Posterior vena cava (tissue), 2 donors: ENCODE measurements at regions not wholly inside any gene's neighbourhood (a gene's known extent, or its start where the extent isn't known, plus 50 kb on each side); places are given as distances from the start of the nearest gene placed in this dataset.

Experiments used
- DNase-seq: peaks from one replicate; pipeline ENCODE4 v3.0.0-alpha.2; 2020; ENCODE audit warnings: low spot score
- intact Hi-C, 2 donors: fragments of 100-400 bp; cut with DNase I; formaldehyde crosslinking; loops; one replicate each; pipeline versions ENCODE4 v1.14.1 to v1.14.2; 2022 to 2023
- donor health status: DM: yes; HTN: yes; CAD: no.
- donor health status: DM: yes; HTN: yes; CAD: no.

DNA sequence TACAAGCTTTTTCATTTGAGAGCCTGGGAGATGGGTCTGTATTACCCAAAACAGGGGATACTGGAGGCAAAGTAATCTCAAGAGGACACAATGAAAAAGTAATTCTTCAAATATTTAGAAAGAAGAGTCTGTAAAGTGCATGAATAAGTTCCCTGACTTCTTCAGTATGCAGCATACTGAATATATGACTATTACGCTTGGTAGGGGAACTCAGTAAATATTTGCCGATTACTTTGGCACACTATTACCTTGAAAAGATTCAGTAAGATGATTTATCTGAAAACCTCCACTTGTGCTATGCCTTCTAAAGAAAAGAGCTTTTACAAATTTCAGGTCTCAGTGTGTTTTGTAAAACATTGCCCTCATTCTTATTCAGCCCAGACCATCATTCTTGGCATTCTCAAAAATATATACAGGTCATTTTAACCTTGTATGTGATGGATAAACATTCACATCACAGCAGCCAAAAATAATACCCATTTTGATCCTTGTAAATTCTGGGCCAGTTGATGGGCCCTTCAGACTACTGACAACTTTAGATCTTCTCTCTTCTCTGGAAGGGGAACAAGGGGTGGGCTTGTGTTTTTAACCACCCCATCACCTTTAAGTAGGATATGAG lies 125.9 kb downstream of the EDN1 start:
- DNase-seq: no peak
- intact Hi-C loops: no loop called here

DNA sequence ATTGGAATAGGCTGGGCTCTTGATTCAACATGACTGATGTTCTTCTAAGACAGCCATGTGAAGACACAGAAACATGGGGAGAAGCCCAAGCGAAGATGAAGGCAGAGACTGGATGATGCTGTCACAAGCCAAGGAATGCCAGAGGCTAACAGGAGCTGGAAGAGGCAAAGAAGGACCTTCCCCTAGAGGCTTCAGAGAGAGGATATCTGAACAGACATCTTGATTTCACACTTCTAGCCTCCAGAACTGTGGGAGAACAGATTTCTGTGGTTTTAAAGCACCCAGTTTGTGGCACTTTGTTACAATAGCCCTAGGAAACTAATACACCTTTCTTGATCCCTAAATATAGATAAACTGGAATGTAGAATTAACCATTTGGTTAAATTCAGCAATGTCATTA lies 127.0 kb downstream of the EDN1 start:
- intact Hi-C loops: no loop called here
- DNase-seq: no peak

DNA sequence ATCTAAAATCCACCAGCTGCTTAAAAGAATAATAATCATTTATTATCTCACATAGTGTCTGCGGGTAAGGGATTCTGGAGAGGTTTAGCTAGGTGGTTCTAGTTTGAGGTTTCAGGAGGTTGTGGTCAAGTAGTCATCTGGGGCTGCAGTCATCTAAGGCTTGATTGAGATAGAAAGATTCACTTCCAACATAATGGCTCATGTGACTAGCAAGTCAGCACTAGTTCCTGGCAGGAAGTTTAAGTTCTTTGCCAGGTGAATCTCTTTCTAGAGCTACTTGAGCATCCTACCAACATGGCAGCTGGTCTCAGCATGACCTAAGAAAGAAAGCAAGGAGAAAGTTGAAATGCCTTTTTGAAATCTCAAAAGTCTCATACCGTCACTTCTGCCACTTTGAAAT lies 128.8 kb downstream of the EDN1 start:
- DNase-seq: no peak
- intact Hi-C loops: no loop called here

DNA sequence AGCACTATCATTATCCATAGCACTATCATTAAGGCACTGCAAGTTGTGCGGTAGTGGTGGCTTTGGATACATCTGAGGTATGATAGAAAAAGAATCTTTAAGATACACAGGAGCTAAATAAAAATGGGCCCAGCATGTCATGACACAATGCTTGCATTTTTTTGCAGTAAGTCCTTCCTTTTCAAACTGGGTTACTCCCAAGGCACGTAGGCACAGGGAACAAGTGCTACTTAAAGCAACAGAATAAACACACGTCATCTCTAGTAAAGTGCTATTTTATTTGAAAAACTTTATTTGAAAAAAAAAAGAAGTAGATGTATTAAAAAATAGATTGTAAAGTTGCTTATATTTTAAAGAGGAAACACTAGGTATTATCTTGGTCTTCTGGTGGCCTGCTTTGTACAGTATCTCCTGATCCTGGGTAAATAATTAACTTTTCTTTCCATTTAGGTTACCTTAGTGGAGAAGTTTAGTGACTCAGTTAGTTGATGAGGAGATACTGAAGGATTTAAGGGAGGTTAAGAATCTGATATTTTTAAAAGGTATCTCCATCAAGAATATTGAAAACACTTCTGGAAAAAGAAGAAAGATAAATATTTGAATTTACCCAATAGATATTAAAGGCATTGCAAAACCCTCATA lies 129.6 kb downstream of the EDN1 start:
- no peak for DNase-seq
- intact Hi-C loops: no loop called here

DNA sequence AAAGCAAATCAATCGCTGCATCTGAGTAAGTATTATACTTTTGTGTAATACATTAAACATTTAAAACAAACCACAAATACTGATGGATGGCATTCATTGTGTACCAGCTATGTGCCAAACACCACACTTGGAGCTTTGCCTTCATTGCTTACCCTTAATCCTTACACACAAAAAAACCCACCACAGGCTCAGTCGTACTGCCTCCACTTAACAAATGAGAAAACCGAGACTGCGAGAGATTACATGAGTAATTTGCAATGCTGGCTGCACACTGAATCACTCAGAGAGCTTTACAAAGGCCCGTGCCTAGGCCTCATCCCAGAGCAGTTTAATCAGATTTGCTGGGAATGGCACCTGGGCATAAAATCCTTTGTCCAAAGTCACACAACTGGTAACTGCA lies 130.5 kb downstream of the EDN1 start:
- DNase-seq: no peak
- intact Hi-C loops: no loop called here

DNA sequence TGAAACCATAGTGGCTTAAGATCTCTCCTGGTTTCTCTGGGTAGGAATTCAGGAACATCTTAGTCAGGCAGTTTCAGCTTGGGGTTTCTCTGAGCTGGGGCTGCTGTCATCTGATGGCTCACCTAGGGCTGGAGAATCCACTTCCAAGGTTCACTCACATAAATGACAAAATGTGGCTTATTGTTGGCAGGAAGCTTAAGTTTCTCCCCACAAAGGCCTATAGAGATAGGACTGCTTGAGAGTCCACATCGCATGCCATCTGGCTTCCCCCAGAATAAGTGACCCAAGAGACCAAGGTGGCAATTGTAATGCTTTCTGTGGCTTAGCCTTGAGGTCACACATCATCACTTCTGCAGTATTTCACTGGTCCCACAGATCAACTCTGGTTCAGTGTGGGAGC lies 131.4 kb downstream of the EDN1 start:
- no peak for DNase-seq
- intact Hi-C loops: no loop called here

DNA sequence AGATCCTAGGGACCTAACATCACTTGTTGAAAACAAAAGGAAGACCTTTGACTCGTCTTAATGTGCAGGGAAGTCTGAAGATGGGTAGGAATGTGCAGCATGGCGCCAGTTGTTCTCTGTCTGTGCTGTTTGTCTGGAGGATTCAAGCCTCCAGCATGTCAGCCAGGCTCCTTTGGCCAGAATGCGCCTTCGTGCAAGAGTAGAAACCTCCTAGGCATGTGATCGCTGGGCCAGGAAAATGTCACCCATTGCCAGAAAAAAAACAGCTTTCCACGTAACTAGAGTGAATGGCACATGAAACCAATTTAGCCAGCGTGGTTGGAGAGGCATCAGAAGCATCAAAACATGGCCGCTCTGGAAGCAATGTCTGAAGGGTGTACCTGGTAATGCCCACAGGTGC lies 132.7 kb downstream of the EDN1 start:
- no peak for DNase-seq

DNA sequence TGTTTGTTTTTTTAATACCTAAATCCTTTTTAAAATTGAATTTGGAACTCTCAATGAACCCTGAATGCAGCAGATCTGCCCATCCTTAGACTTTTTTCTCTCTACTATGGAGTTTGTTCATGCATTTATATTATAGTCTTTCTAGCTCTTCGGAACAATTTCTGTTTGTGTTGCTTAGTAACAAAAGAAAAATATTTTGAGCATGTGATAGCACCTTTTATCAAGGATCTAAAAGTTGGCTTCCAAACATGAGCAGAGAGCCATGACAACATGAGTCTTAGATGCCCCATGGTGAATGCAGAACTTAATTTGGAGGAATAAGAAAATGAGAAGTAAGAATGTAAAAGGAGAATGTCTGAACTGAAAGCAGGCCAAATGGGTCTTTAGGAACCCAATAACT lies 133.7 kb downstream of the EDN1 start:
- intact Hi-C loops: no loop called here
- no peak for DNase-seq

More for the DNA sequence above, 132.7 kb downstream of the EDN1 start:
- intact Hi-C loops: no loop called here

DNA sequence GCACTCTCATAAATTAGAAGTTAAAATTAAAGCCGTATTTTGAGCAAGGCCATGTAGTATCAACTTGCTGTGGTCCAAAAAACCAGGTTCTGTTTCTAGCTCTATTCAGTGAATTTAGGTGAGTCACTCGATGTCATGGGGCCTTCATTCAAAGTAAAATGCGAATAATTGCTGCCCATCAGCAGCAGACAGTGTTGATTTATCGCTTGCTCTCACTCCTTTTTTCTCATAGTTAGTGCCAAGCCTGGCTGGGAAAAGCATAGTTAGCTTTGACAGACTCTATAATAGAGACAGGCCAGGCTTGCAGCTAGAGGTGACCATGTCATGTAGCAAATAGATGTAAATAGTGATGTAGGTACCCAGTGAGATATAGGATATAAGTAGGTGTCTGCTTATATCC lies 136.0 kb downstream of the EDN1 start:
- intact Hi-C loops: no loop called here
- DNase-seq: no peak

DNA sequence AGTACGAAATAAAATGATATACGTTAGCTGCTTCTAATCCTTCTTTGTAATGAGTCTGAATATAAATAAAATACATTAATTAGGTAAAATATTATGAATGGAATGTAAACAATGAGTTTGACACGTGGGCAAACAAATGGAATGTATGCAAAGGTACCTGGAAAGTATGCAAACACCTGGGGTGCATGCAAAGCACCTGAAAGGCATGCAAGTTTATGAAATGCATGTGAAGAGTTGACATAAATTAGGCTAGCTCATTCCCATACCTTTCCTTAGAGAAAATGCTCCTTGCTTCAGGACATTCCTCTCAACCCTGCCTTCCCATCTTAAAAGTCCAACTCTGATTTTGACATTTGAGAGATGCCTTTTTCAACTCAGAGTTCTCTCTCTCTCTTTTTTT lies 140.9 kb downstream of the EDN1 start:
- DNase-seq: no peak
- intact Hi-C loops: no loop called here

DNA sequence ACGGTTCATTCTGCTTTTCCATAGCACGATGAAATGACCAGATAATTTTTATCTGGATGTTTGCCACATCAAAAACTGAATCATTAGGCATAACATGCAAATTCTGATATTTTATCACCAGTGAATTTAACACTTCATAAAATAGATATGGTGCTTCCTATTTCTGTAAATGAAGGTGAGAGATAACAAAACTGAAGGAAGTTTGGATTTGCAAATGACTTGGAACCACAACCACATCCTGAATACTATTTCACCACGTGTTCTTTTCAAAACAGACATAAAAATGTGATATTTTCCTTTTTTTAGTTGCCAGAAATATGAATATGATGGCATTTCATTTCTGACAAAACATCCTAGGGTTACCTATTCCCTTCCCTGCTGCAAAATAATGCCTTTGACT lies 146.1 kb downstream of the EDN1 start:
- intact Hi-C loops: no loop called here
- DNase-seq: no peak

DNA sequence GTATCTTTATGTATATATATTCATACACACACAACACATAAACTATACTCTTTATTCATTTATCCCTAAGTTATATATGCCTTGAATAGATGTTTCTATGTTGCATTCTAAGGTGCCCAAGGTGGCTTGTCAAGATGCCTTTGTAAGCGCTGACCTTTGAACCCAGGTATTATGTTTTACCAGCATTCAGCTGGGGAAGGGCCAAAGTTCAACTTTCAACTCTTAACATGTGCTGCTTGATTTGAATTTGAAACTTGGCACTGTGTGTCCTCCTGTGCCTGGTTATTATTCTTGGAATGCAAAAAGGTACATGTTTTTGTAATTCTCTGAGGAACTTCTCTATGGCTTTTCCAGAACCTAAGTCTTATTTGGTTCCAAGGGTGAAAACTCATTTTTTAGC lies 146.5 kb downstream of the EDN1 start:
- no peak for DNase-seq
- intact Hi-C loops: no loop called here

DNA sequence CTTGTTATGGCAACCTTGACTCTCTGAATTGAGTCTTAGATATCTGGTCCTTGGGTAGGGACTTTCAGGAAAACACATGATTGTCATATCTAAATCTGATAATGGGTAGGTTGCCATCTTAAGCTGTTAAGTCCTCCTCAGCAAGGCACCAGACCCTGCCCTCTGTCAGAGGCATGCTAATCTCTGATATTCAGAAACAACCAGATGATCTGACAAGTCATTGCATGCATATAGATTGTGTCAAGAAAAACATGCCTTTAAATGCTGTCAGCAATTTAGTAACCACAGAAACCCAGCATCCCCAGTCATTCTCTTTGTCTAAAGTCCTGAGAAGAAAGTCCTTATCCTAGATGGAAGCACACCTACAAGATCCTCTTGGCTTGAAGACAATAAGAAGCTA lies 149.1 kb downstream of the EDN1 start:
- intact Hi-C loops: no loop called here
- DNase-seq: no peak

DNA sequence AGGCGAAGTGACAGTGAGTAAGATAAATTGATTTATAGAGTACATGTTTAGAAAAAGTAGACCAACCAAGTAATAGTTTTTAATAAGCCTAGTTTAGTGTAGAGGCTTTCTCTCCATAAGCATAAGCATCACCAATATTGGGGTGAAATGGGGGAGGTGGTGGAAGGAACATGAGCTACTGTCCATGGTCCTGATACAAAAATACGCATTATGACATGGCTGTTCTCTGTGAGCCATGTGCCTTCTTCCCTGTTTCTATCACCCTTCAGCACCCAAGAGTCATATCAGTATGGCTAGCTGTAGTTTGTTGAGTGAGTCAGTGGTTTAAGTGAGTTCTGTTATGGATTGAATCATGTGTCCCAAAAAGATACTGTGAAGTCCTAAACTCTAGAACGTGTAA lies 150.8 kb downstream of the EDN1 start:
- no peak for DNase-seq
- intact Hi-C loops: no loop called here

DNA sequence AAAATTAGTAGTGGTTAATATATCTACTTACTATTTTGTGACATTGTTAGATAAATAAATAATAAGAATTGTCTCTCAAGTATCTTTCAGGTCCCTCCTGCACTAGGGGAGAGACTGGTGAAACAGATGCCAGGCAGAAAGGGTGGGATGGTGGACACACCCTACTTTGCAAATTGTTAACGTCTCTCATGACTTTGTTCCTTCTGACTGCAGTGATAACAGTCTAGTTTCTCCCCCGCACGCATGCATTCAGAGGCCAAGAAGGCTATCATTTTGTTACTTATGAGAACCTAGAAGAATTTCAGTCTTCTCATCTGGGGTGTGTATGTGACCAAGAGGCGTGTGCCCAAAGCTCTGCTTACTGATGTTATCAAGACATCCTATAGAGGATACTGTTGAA lies 152.3 kb downstream of the EDN1 start:
- DNase-seq: no peak
- intact Hi-C loops: no loop called here

DNA sequence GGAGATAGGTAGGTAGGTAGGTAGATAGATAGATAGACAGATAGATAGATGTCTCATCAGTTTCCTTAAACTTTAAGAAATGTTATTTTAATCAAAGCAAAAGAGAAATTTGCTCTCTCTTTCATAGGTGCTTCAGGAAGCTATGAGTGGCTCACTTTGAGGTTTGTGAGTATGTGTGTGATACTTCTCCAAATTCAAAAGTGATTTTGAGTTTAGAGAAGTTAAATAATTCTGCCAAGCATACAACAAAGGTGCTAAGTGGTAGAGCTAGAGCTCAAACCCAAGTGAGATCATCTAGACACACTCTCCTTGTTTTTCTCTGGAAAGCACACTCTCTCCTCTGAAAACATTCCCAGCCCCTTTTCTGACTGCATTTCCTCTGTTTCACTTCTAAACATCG lies 156.2 kb downstream of the EDN1 start:
- intact Hi-C loops: no loop called here

DNA sequence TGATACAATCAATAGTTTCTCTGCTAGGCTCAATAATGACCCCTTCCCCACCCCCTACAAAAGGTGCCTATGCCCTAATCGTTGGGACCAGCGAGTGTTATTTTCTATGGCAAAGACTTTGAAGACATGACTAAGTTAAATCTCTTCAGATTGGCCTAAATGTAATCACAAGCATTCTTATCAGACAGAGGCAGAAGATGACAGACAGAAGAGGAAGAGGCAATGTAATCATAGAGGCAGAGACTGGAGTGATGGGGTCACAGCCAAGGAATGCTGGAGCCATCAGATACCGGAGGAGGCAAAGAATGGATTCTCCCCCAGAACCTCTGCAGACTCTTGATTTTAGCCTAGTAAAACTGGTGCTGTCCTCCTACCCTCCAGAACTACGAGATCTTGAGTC lies 159.3 kb downstream of the EDN1 start:
- intact Hi-C loops: no loop called here
- no peak for DNase-seq

More for the DNA sequence above, 156.2 kb downstream of the EDN1 start:
- no peak for DNase-seq

DNA sequence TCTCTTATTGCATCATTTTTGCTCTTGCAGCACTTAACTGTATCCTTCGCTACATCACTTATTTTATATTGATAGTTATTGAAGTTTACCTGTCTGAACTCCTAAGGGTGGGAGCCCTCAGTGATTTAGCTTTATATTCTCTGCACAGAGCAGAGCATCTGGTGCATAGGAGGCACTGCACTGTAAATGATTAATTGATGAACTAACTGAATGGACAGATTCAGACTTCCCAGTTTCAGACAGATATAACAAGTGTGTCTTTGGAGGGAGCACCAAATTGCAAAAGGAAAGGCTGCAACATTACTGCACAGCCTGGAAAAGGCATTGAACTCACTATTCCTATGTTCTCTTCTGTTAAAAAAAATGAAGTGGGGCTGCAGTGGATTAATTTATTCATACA lies 160.3 kb downstream of the EDN1 start:
- DNase-seq: no peak
- intact Hi-C loops: no loop called here

DNA sequence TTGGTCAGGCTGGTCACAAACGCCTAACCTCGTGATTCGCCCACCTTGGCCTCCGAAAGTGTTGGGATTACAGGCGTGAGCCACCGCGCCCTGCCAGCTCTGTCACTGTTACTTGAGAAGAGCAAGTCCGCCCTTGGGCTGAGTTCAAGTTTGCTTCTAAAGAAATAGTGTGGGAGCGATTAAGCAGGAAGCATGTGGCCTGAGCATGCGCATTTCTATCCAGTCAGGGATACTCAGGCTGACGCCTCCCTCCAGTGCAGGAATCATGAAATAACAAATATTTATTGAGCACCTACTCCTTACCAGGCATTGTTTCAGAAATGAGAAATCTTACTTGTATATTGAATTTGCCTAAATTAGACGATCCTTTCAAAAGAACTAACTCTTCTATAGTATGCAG lies 166.2 kb downstream of the EDN1 start:
- no peak for DNase-seq
- intact Hi-C loops: no loop called here

DNA sequence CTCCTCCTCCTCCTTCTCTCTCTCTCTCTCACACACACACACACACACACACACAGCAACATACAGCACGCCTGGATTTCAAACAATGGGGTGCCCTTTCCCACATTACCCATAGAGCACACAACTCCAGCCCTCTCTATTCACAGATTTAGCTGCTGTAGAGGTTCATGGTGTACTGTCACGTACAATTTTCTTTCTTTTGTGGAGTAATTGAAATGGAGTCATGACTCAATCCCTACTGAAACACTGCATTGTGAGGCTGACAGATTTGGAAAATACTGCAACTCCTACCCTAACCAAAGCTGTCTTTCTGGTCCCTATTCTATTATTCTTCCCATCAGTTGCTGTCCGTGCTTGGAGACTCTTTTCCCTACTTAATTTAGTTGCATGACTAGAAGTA lies 166.9 kb downstream of the EDN1 start:
- intact Hi-C loops: no loop called here
- DNase-seq: no peak

DNA sequence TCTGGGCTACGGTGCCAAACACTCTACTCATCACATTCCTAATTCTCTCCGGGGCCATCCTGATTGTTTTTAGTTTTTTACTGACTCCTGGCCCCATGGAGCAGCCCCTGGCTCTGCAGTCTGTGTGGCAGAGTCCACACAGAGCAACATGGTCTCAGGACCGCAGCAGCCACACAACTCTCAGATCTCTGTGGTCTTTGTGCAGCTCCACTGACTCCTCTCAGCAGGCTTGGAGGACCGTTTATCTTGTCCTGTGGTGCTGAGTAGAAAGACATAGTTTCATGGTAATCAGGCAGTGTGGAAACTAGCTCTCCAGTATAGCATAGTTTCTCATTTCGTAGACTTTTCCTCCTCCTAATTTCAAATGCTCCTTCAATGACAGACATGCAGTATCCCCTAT lies 168.4 kb downstream of the EDN1 start:
- no peak for DNase-seq
- intact Hi-C loops: no loop called here
